ENCODE measurements at regions not wholly inside any gene's neighbourhood (a gene's known extent, or its start where the extent isn't known, plus 50 kb on each side); places are given as distances from the start of the nearest gene placed in this dataset.

GRCh38 chr13:62434081-62434480 lies 1018.4 kb upstream of the PCDH20 start (continued):
- TF ChIP-seq ZNF598 (CRISPR knock-in tag; IDR thresholded peaks at IDR 0.05; ENCODE audit: borderline replicate concordance): no peak

- BruUV-seq (replicated peaks): no TSS peak
- in situ Hi-C loops (cut with HindIII; ENCODE audit: extremely low pct_ligation_motif_present, low pct_unique_long_range_greater_than_20kb): no loop called here
- no peak for TF ChIP-seq PRMT3 (CRISPR knock-in tag; IDR thresholded peaks at IDR 0.05; ENCODE audit: borderline replicate concordance, low read depth)
- TF ChIP-seq, protein P1, sequence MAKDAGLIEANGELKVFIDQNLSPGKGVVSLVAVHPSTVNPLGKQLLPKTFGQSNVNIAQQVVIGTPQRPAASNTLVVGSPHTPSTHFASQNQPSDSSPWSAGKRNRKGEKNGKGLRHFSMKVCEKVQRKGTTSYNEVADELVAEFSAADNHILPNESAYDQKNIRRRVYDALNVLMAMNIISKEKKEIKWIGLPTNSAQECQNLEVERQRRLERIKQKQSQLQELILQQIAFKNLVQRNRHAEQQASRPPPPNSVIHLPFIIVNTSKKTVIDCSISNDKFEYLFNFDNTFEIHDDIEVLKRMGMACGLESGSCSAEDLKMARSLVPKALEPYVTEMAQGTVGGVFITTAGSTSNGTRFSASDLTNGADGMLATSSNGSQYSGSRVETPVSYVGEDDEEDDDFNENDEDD (CRISPR knock-in tag; IDR thresholded peaks at IDR 0.05; ENCODE audit: borderline replicate concordance): no peak
- TF ChIP-seq ZNF780A (CRISPR knock-in tag; IDR thresholded peaks at IDR 0.05): no peak
- no peak for TF ChIP-seq EZH2 (conservative IDR thresholded peaks at IDR 0.05; ENCODE audit: low read depth, low read length)
- TF ChIP-seq ZNF143 (CRISPR knock-in tag; IDR thresholded peaks at IDR 0.05): no peak
- TF ChIP-seq TBL1XR1 (IDR thresholded peaks at IDR 0.05; ENCODE audit: borderline replicate concordance, low read length, partially characterized antibody): no peak
- no peak for TF ChIP-seq ZNF44 (CRISPR knock-in tag; IDR thresholded peaks at IDR 0.05)
- TF ChIP-seq, protein P2, sequence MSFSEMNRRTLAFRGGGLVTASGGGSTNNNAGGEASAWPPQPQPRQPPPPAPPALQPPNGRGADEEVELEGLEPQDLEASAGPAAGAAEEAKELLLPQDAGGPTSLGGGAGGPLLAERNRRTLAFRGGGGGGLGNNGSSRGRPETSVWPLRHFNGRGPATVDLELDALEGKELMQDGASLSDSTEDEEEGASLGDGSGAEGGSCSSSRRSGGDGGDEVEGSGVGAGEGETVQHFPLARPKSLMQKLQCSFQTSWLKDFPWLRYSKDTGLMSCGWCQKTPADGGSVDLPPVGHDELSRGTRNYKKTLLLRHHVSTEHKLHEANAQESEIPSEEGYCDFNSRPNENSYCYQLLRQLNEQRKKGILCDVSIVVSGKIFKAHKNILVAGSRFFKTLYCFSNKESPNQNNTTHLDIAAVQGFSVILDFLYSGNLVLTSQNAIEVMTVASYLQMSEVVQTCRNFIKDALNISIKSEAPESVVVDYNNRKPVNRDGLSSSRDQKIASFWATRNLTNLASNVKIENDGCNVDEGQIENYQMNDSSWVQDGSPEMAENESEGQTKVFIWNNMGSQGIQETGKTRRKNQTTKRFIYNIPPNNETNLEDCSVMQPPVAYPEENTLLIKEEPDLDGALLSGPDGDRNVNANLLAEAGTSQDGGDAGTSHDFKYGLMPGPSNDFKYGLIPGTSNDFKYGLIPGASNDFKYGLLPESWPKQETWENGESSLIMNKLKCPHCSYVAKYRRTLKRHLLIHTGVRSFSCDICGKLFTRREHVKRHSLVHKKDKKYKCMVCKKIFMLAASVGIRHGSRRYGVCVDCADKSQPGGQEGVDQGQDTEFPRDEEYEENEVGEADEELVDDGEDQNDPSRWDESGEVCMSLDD (CRISPR knock-in tag; IDR thresholded peaks at IDR 0.05; ENCODE audit: borderline replicate concordance): no peak
- no peak for TF ChIP-seq ZNF772 (CRISPR knock-in tag; IDR thresholded peaks at IDR 0.05)
- TF ChIP-seq NFIB (CRISPR knock-in tag; IDR thresholded peaks at IDR 0.05; ENCODE audit: borderline replicate concordance): no peak
- TF ChIP-seq, protein P3, sequence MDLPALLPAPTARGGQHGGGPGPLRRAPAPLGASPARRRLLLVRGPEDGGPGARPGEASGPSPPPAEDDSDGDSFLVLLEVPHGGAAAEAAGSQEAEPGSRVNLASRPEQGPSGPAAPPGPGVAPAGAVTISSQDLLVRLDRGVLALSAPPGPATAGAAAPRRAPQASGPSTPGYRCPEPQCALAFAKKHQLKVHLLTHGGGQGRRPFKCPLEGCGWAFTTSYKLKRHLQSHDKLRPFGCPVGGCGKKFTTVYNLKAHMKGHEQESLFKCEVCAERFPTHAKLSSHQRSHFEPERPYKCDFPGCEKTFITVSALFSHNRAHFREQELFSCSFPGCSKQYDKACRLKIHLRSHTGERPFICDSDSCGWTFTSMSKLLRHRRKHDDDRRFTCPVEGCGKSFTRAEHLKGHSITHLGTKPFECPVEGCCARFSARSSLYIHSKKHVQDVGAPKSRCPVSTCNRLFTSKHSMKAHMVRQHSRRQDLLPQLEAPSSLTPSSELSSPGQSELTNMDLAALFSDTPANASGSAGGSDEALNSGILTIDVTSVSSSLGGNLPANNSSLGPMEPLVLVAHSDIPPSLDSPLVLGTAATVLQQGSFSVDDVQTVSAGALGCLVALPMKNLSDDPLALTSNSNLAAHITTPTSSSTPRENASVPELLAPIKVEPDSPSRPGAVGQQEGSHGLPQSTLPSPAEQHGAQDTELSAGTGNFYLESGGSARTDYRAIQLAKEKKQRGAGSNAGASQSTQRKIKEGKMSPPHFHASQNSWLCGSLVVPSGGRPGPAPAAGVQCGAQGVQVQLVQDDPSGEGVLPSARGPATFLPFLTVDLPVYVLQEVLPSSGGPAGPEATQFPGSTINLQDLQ (CRISPR knock-in tag; IDR thresholded peaks at IDR 0.05): no peak
- TF ChIP-seq KAT7 (CRISPR knock-in tag; IDR thresholded peaks at IDR 0.05; ENCODE audit: borderline replicate concordance): no peak
These were observed 1018.0 kb upstream of the PCDH20 start for GRCh38 chr13:62433660-62434059.

More at GRCh38 chr13:62433660-62434059, 1018.0 kb upstream of the PCDH20 start:
- POLR2A ChIA-PET: no interaction called here
- FAIRE-seq (no peak), ATAC-seq (no peak), DNase-seq (ENCODE audit: low spot score) (no peak)
- CTCF ChIA-PET (ENCODE audit: low intra/inter-chr PET ratio, low total read pairs): no interaction called here
- Histone ChIP-seq H3K9ac (ENCODE audit: insufficient read depth, low read depth, low read length) (no peak overlapping the region), H3K4me2 (ENCODE audit: low read depth, low read length) (no peak overlapping the region), H3K4me3 (replicated peaks in 1 of 3; ENCODE audit: insufficient read depth in 1 of 3, low read depth in 2 of 3, low read length in 3 of 3) (no peak overlapping the region), H3K27me3 (ENCODE audit: control insufficient read depth in 1 of 2, insufficient read depth in 2 of 2, low read length in 2 of 2) (no peaks in the 10 kb centered on the region), H3K36me3 (replicated peaks in 1 of 2; ENCODE audit: control insufficient read depth in 1 of 2, insufficient read depth in 2 of 2, low read length in 2 of 2) (no peaks in the 10 kb centered on the region), H4K20me1 (ENCODE audit: insufficient read depth, low read length) (no peaks in the 10 kb centered on the region), H3K79me2 (ENCODE audit: insufficient read depth, low read length) (no peaks in the 10 kb centered on the region), H3K27ac (ENCODE audit: extremely low read length, insufficient read depth, low read length) (no peak overlapping the region), H3K4me1 (ENCODE audit: insufficient read depth, low read length) (no peaks in the 10 kb centered on the region), H2AFZ (ENCODE audit: low read length) (no peak overlapping the region), H3K9me3 (ENCODE audit: low read length) (no peaks in the 10 kb centered on the region)
- intact Hi-C loops (cut with micrococcal nuclease; ENCODE audit: unreplicated experiment): no loop called here
